OCI-LY1 (cell line): ENCODE measurements at regions not wholly inside any gene's neighbourhood (a gene's known extent, or its start where the extent isn't known, plus 50 kb on each side); places are given as distances from the start of the nearest gene placed in this dataset.

Experiments
- H2AFZ ChIP-seq: fragments of 200-600 bp; sonication (generic), shearing (Covaris generic); 2 replicates; pipeline ENCODE4 v1.6.0; 2014; ENCODE audit warnings: antibody characterized with exemption, mild to moderate bottlenecking, low read length
- H3F3A ChIP-seq: fragments of 200-600 bp; sonication (generic), shearing (Covaris generic); 2 replicates; pipeline ENCODE4 v1.6.0; 2014; ENCODE audit warnings: mild to moderate bottlenecking, antibody characterized with exemption, low read length, moderate library complexity; ENCODE audit not compliant: insufficient read depth
- H3K27ac ChIP-seq: fragments of 200-600 bp; sonication (generic); 2 replicates; pipeline ENCODE4 v1.5.1; 2014; ENCODE audit warnings: low read length, mixed run types, mild to moderate bottlenecking, low read depth; ENCODE audit not compliant: poor library complexity, severe bottlenecking
- H3K27me3 ChIP-seq: fragments of 200-600 bp; sonication (generic); 2 replicates; pipeline ENCODE4 v1.6.0; 2014; ENCODE audit warnings: antibody characterized with exemption, mild to moderate bottlenecking, low read length, moderate library complexity; ENCODE audit not compliant: insufficient read depth
- H3K36me3 ChIP-seq: fragments of 200-600 bp; sonication (generic); 2 replicates; pipeline ENCODE4 v1.6.1; 2014; ENCODE audit warnings: mild to moderate bottlenecking, antibody characterized with exemption, low read length, moderate library complexity, mixed read lengths; ENCODE audit not compliant: insufficient read depth
- H3K4me1 ChIP-seq: fragments of 200-600 bp; sonication (generic); 2 replicates; pipeline ENCODE4 v1.5.1; 2014; ENCODE audit warnings: mild to moderate bottlenecking, low read length, moderate library complexity; ENCODE audit not compliant: insufficient read depth, severe bottlenecking
- H3K4me2 ChIP-seq: fragments of 200-600 bp; sonication (generic), shearing (Covaris generic); 2 replicates; pipeline ENCODE4 v1.6.1; 2014; ENCODE audit warnings: low read length
- H3K4me3 ChIP-seq: fragments of 200-600 bp; sonication (generic); 2 replicates; pipeline ENCODE4 v1.5.1; 2014; ENCODE audit warnings: low read length, low read depth, mild to moderate bottlenecking, mixed read lengths; ENCODE audit not compliant: poor library complexity, severe bottlenecking
- H3K79me2 ChIP-seq: fragments of 200-600 bp; shearing (Covaris generic); 2 replicates; pipeline ENCODE4 v1.6.1; 2016; ENCODE audit warnings: mixed run types, low read length, mixed read lengths; ENCODE audit not compliant: insufficient read depth
- H3K9ac ChIP-seq: fragments of 200-600 bp; sonication (generic), shearing (Covaris generic); 2 replicates; pipeline ENCODE4 v1.6.1; 2014; ENCODE audit warnings: mild to moderate bottlenecking, low read length, mixed read lengths
- H3K9me2 ChIP-seq: fragments of 200-600 bp; sonication (generic), shearing (Covaris generic); 2 replicates; pipeline ENCODE4 v1.6.1; 2014; ENCODE audit warnings: low read depth, mild to moderate bottlenecking, low read length, mixed read lengths
- H3K9me3 ChIP-seq: fragments of 200-600 bp; shearing (Covaris generic); 2 replicates; pipeline ENCODE4 v1.6.1; 2014; ENCODE audit warnings: low read length, mixed read lengths
- H4K20me1 ChIP-seq: fragments of 200-600 bp; sonication (generic), shearing (Covaris generic); 2 replicates; pipeline ENCODE4 v1.6.0; 2016; ENCODE audit warnings: mild to moderate bottlenecking, low read length; ENCODE audit not compliant: insufficient read depth
- EZH2 ChIP-seq: fragments of 200-600 bp; sonication (generic), shearing (Covaris generic); IDR thresholded peaks from 2 replicates; pipeline ENCODE4 v1.8.0; 2017; ENCODE audit warnings: borderline replicate concordance, mixed run types, mild to moderate bottlenecking, antibody characterized with exemption, low read length, moderate library complexity, mixed read lengths
- TF ChIP-seq, protein P1 (sequence below): fragments of 200-600 bp; sonication (generic), shearing (Covaris generic); IDR thresholded peaks from 2 replicates; pipeline ENCODE4 v1.5.1; 2017; ENCODE audit warnings: mild to moderate bottlenecking, antibody characterized with exemption, low read length, moderate library complexity, mixed read lengths

DNA sequence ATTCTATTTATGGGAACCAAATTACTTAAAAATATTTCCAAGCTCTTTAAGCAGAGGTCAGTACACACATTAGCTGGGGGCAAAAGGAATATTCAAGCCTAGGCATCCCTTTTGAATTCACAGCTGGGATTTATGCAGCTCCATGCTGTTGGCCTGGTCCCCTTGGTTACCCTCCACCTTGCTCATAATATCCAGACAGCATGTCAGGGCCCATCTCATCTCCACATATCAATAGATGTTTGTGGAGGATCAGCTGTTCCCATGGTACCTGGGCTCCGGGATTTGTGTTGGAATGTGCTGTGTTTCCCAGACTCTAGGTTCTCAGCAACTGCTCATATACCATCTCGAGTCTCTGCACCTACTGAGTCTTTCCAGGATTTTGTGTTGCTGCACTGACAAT lies 534.8 kb downstream of the BMP2 start:
- no peak for TF ChIP-seq EZH2
- Histone ChIP-seq H2AFZ (no peak overlapping the region), H3K79me2 (no peaks in the 10 kb centered on the region), H3K4me2 (no peak overlapping the region), H3K9me2 (no peaks in the 10 kb centered on the region), H4K20me1 (no peaks in the 10 kb centered on the region), H3K4me3 (no peak overlapping the region), H3K27me3 (no peaks in the 10 kb centered on the region), H3K36me3 (no peaks in the 10 kb centered on the region), H3F3A (no peaks in the 10 kb centered on the region), H3K9me3 (no peaks in the 10 kb centered on the region), H3K4me1 (no peaks in the 10 kb centered on the region), H3K9ac (no peak overlapping the region), H3K27ac (no peak overlapping the region)

DNA sequence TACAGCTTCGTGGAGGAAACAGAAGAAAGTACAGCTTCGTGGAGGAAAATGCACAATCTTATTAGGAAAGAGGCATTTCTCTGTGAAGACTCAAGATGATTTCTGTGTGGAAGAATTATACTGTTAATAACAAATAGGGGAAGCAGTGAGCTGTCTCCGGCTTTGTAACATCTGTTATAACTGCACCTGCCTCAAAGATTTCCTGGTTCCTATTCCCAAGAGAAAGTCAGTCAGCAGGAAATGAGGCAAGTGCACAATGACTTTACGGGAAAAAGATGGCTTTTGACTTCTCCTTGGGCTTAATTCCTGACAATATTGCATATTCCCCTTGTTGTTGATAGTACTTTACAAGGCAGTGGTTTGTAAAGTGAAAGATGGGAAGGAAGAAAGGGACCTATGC lies 538.5 kb downstream of the BMP2 start:
- Histone ChIP-seq H3K36me3 (no peaks in the 10 kb centered on the region), H3K9me2 (no peaks in the 10 kb centered on the region), H3F3A (no peaks in the 10 kb centered on the region), H3K9ac (no peak overlapping the region), H3K27ac (no peak overlapping the region), H3K9me3 (no peaks in the 10 kb centered on the region), H3K4me2 (no peak overlapping the region), H3K79me2 (no peaks in the 10 kb centered on the region), H3K27me3 (no peaks in the 10 kb centered on the region), H4K20me1 (no peaks in the 10 kb centered on the region), H3K4me1 (no peaks in the 10 kb centered on the region), H3K4me3 (no peak overlapping the region), H2AFZ (no peak overlapping the region)
- TF ChIP-seq, protein P1, sequence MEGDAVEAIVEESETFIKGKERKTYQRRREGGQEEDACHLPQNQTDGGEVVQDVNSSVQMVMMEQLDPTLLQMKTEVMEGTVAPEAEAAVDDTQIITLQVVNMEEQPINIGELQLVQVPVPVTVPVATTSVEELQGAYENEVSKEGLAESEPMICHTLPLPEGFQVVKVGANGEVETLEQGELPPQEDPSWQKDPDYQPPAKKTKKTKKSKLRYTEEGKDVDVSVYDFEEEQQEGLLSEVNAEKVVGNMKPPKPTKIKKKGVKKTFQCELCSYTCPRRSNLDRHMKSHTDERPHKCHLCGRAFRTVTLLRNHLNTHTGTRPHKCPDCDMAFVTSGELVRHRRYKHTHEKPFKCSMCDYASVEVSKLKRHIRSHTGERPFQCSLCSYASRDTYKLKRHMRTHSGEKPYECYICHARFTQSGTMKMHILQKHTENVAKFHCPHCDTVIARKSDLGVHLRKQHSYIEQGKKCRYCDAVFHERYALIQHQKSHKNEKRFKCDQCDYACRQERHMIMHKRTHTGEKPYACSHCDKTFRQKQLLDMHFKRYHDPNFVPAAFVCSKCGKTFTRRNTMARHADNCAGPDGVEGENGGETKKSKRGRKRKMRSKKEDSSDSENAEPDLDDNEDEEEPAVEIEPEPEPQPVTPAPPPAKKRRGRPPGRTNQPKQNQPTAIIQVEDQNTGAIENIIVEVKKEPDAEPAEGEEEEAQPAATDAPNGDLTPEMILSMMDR, result no peak
- TF ChIP-seq EZH2, result no peak

DNA sequence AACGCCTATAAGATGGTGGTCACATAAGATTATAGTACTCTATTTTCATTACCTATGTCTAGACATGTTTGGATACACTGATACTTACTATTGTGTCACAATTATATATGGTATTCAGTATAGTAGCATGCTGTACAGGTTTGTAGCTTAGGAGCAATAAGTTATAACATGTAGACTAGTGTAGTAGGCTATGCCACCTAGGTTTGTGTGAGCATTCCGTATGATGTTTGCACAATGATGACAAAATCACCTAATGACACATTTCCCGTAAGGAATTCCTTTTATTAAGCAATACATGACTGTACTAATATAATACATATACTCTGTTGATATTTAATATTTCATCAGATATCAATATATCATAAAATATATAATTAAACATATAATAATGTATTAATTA lies 540.7 kb downstream of the BMP2 start:
- H3K9me3 ChIP-seq, result no peaks in the 10 kb centered on the region
- H3K27me3 ChIP-seq, result no peaks in the 10 kb centered on the region
- no peaks in the 10 kb centered on the region for H3K4me1 ChIP-seq
- no peaks in the 10 kb centered on the region for H3K79me2 ChIP-seq
- no peak overlapping the region for H3K4me3 ChIP-seq
- H2AFZ ChIP-seq, result no peak overlapping the region
- H3K9ac ChIP-seq, result no peak overlapping the region
- no peaks in the 10 kb centered on the region for H3K36me3 ChIP-seq
- H3K9me2 ChIP-seq, result no peaks in the 10 kb centered on the region
- no peaks in the 10 kb centered on the region for H4K20me1 ChIP-seq
- TF ChIP-seq EZH2, result no peak
- TF ChIP-seq, protein P1, result no peak
- no peak overlapping the region for H3K4me2 ChIP-seq
- H3K27ac ChIP-seq, result no peak overlapping the region
- no peaks in the 10 kb centered on the region for H3F3A ChIP-seq

DNA sequence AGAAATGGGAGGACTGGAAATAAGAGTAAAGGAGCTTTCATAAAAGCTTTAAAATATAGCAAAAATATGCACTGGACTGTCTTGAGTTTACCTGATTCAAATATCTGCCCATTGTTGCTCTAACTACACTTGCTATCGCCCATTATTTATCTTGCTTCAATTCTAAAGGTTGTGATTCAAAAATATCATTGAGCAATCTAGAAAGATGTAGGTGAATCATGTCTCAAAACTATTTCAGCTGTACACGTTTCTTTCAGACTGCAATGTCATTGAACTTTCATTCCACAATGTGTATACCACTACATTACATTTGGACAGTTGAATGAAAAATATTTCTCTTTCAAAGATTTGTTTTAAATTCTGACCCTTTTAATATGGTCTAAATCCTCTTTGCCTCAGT lies 545.6 kb downstream of the BMP2 start:
- Histone ChIP-seq H3K79me2 (no peaks in the 10 kb centered on the region), H3K27ac (no peak overlapping the region), H3K4me1 (no peaks in the 10 kb centered on the region), H3K9me2 (no peaks in the 10 kb centered on the region), H4K20me1 (no peaks in the 10 kb centered on the region), H3F3A (no peaks in the 10 kb centered on the region), H2AFZ (no peak overlapping the region), H3K4me2 (no peak overlapping the region), H3K9ac (no peak overlapping the region), H3K4me3 (no peak overlapping the region), H3K9me3 (no peaks in the 10 kb centered on the region), H3K27me3 (no peaks in the 10 kb centered on the region), H3K36me3 (no peaks in the 10 kb centered on the region)
- no peak for TF ChIP-seq EZH2
- TF ChIP-seq, protein P1, result no peak
